B cell (primary cell): ENCODE measurements at regions not wholly inside any gene's neighbourhood (a gene's known extent, or its start where the extent isn't known, plus 50 kb on each side); places are given as distances from the start of the nearest gene placed in this dataset.

ENCODE experiments used
- ATAC-seq: fragments of 200-7000 bp; cut with Tn5 transposase; one replicate; pipeline ENCODE4 v1.10.0; 2021; ENCODE audit warnings: low read depth, mild to moderate bottlenecking, moderate number of reproducible peaks, moderate library complexity
- CTCF ChIA-PET: fragments of 350-600 bp; sonication (Branson Sonifier 250); formaldehyde crosslinking; loops from one replicate; lab custom pipeline; 2021; ENCODE audit warnings: antibody characterized with exemption, inconsistent platforms; lab: Charles Lee
- POLR2A ChIA-PET: fragments of 350-600 bp; sonication (Branson Sonifier 250); formaldehyde crosslinking; loops from one replicate; lab custom pipeline; 2021; ENCODE audit warnings: antibody characterized with exemption; lab: Charles Lee
- DNase-seq: peaks from one replicate; pipeline ENCODE4 v3.0.0; 2013
- H2AFZ ChIP-seq: 2 replicates; pipeline ENCODE4 v1.6.1; 2012; ENCODE audit warnings: mild to moderate bottlenecking, low read depth, low read length; ENCODE audit not compliant: insufficient read depth, poor library complexity, severe bottlenecking
- H3K27ac ChIP-seq, 2 donors: 1 replicate in 1 of 2; 2 replicates in 1 of 2; pipeline ENCODE4 v1.5.1; 2012 to 2013; ENCODE audit warnings: low read length in 2 of 2, mild to moderate bottlenecking in 2 of 2, moderate library complexity in 1 of 2
- H3K27me3 ChIP-seq, 4 experiments: fragments of 200-600 bp in 1 of 4; sonication (generic) in 1 of 4; replicated peaks in 1 of 4; 1 replicate in 2 of 4; 2 replicates in 2 of 4; pipeline versions ENCODE4 v1.6.1 to v1.7.0; 2013 to 2016; ENCODE audit warnings: low read length in 3 of 4, mild to moderate bottlenecking in 2 of 4, mixed read lengths in 1 of 4, moderate library complexity in 1 of 4; ENCODE audit not compliant: insufficient read depth in 4 of 4, control insufficient read depth in 3 of 4; ENCODE audit errors: control extremely low read depth in 1 of 4
- H3K36me3 ChIP-seq, 2 experiments: replicated peaks in 1 of 2; 1 replicate in 1 of 2; 2 replicates in 1 of 2; pipeline versions ENCODE4 v1.6.1 to v1.7.1; 2013; ENCODE audit warnings: low read length in 1 of 2; ENCODE audit not compliant: insufficient read depth in 2 of 2, control insufficient read depth in 1 of 2; ENCODE audit errors: control extremely low read depth in 1 of 2, extremely low read depth in 1 of 2
- H3K4me1 ChIP-seq, 2 donors: fragments of 200-600 bp in 1 of 2; sonication (generic) in 1 of 2; 1 replicate in 1 of 2; 2 replicates in 1 of 2; pipeline versions ENCODE4 v1.5.1 to v1.6.1; 2013 to 2017; ENCODE audit warnings: low read length in 2 of 2; ENCODE audit not compliant: control insufficient read depth in 2 of 2, insufficient read depth in 2 of 2
- H3K4me2 ChIP-seq: replicated peaks from 2 replicates; pipeline ENCODE3; 2012; ENCODE audit warnings: mild to moderate bottlenecking, low read depth, low read length; ENCODE audit not compliant: poor library complexity, severe bottlenecking
- H3K4me3 ChIP-seq, 5 experiments: fragments of 200-600 bp in 1 of 5; sonication (generic) in 1 of 5; 1 replicate in 3 of 5; 2 replicates in 2 of 5; pipeline versions ENCODE4 v1.5.1 to v1.7.0; 2011 to 2016; ENCODE audit warnings: low read length in 4 of 5, mild to moderate bottlenecking in 4 of 5, low read depth in 2 of 5, control low read depth in 1 of 5, moderate library complexity in 1 of 5; ENCODE audit not compliant: insufficient read depth in 1 of 5; ENCODE audit errors: control extremely low read depth in 1 of 5, extremely low read depth in 1 of 5
- H3K79me2 ChIP-seq: fragments of 200-600 bp; sonication (generic); one replicate; pipeline ENCODE4 v1.6.0; 2016; ENCODE audit warnings: low read length; ENCODE audit not compliant: control insufficient read depth, insufficient read depth
- H3K9ac ChIP-seq: fragments of 200-600 bp; sonication (generic); 2 replicates; pipeline ENCODE4 v1.6.1; 2017; ENCODE audit warnings: mild to moderate bottlenecking, low read length, moderate library complexity
- H3K9me3 ChIP-seq, 3 donors: one replicate each; pipeline versions ENCODE4 v1.6.1 to v1.7.1; 2013; ENCODE audit warnings: low read length in 2 of 3; ENCODE audit not compliant: control insufficient read depth in 2 of 3, insufficient read depth in 1 of 3; ENCODE audit errors: control extremely low read depth in 1 of 3
- H4K20me1 ChIP-seq: 2 replicates; pipeline ENCODE4 v1.6.0; 2012; ENCODE audit warnings: mild to moderate bottlenecking, low read length; ENCODE audit not compliant: insufficient read depth, control insufficient read depth, poor library complexity, severe bottlenecking
- H3K27ac Mint-ChIP-seq: one replicate; pipeline ENCODE4 v1.8.0; 2021; ENCODE audit warnings: mixed read lengths
- H3K27me3 Mint-ChIP-seq: one replicate; pipeline ENCODE4 v1.8.0; 2021; ENCODE audit warnings: mixed read lengths
- H3K4me1 Mint-ChIP-seq: one replicate; pipeline ENCODE4 v1.8.0; 2021; ENCODE audit warnings: mixed read lengths
- H3K4me3 Mint-ChIP-seq: one replicate; pipeline ENCODE4 v1.8.0; 2021; ENCODE audit warnings: mixed read lengths
- H3K9me3 Mint-ChIP-seq: one replicate; pipeline ENCODE4 v1.8.0; 2022; ENCODE audit warnings: mixed read lengths; ENCODE audit not compliant: insufficient read depth
- CTCF ChIP-seq: fragments of 200-600 bp; IDR thresholded peaks from one replicate; pipeline ENCODE4 v1.8.0; 2022; ENCODE audit warnings: antibody characterized with exemption, mild to moderate bottlenecking
- EZH2 ChIP-seq: IDR thresholded peaks from 2 replicates; pipeline ENCODE4 v1.6.1; 2012; ENCODE audit warnings: borderline replicate concordance, low read depth, mild to moderate bottlenecking, moderate library complexity, low read length; ENCODE audit not compliant: insufficient read depth, poor library complexity, severe bottlenecking
- WGBS: methylation state at CpG from one replicate; pipeline ENCODE4 v1.1.5; 2013; ENCODE audit warnings: missing lambda C conversion rate; ENCODE audit not compliant: insufficient coverage; 5-methylcytosine and 5-hydroxymethylcytosine counted together
- intact Hi-C: fragments of 100-400 bp; cut with micrococcal nuclease; formaldehyde crosslinking; loops from one replicate; pipeline ENCODE4 v1.10.0; 2022

- H3K36me3 ChIP-seq = no peaks in the 10 kb centered on the region
- peaks cover 0 to 34% (median 21%) of the 10 kb centered on the region in 4 experiments for H3K27me3 ChIP-seq
- ATAC-seq = no peak
- ChIA-PET POLR2A (no interaction called here), CTCF (no interaction called here)
- peaks cover 0 to 12% of the 10 kb centered on the region in 2 donors for H3K4me1 ChIP-seq
- H3K9me3 ChIP-seq = peaks cover 0 to 5% (median 0%) of the 10 kb centered on the region in 3 donors
- TF ChIP-seq EZH2 = no peak
- no peak for TF ChIP-seq CTCF
- no peak overlapping the region for H2AFZ ChIP-seq
- WGBS = 100% methylated on average over 4 of the region's 5 CpGs
- no peak for DNase-seq
- H3K4me2 ChIP-seq = no peak overlapping the region
- H4K20me1 ChIP-seq = no peaks in the 10 kb centered on the region
- H3K4me3 ChIP-seq = no peak overlapping the region
- H3K27ac ChIP-seq = no peak overlapping the region
- Mint-ChIP-seq H3K27ac (no peak overlapping the region), H3K27me3 (peaks cover 49% of the 10 kb centered on the region), H3K9me3 (no peaks in the 10 kb centered on the region), H3K4me3 (no peak overlapping the region), H3K4me1 (no peaks in the 10 kb centered on the region)
- no peak overlapping the region for H3K9ac ChIP-seq
- H3K79me2 ChIP-seq = no peaks in the 10 kb centered on the region
- intact Hi-C loops = no loop called here
These were observed 172.2 kb upstream of the ETV3 start for GRCh38 chr1:157310401-157310800.

GRCh38 chr1:157307491-157307890 is 169.3 kb upstream of the ETV3 start:
- DNase-seq = no peak

More at GRCh38 chr1:157307491-157307890, 169.3 kb upstream of the ETV3 start:
- H2AFZ ChIP-seq = no peak overlapping the region
- H3K4me1 ChIP-seq = peaks cover 0 to 12% of the 10 kb centered on the region in 2 donors
- H3K4me2 ChIP-seq = no peak overlapping the region
- no peak overlapping the region for H3K9ac ChIP-seq
- TF ChIP-seq CTCF (no peak), EZH2 (no peak)
- H3K9me3 ChIP-seq = peaks cover 0 to 3% (median 0%) of the 10 kb centered on the region in 3 donors
- ChIA-PET CTCF (no interaction called here), POLR2A (no interaction called here)
- no peaks in the 10 kb centered on the region for H3K36me3 ChIP-seq
- Mint-ChIP-seq H3K4me1 (no peaks in the 10 kb centered on the region), H3K4me3 (no peak overlapping the region), H3K9me3 (no peaks in the 10 kb centered on the region), H3K27ac (no peak overlapping the region), H3K27me3 (peaks cover 25% of the 10 kb centered on the region)
- intact Hi-C loops = no loop called here
- no peak overlapping the region for H3K4me3 ChIP-seq
- WGBS = 0% methylated on average over 1 of the region's 1 CpG
- no peak overlapping the region for H3K27ac ChIP-seq
- no peak for ATAC-seq
- H4K20me1 ChIP-seq = no peaks in the 10 kb centered on the region
- no peaks in the 10 kb centered on the region for H3K79me2 ChIP-seq
- H3K27me3 ChIP-seq = peaks cover 0 to 18% (median 6%) of the 10 kb centered on the region in 4 experiments
